ENCODE measurements at regions not wholly inside any gene's neighbourhood (a gene's known extent, or its start where the extent isn't known, plus 50 kb on each side); places are given as distances from the start of the nearest gene placed in this dataset.

DNA sequence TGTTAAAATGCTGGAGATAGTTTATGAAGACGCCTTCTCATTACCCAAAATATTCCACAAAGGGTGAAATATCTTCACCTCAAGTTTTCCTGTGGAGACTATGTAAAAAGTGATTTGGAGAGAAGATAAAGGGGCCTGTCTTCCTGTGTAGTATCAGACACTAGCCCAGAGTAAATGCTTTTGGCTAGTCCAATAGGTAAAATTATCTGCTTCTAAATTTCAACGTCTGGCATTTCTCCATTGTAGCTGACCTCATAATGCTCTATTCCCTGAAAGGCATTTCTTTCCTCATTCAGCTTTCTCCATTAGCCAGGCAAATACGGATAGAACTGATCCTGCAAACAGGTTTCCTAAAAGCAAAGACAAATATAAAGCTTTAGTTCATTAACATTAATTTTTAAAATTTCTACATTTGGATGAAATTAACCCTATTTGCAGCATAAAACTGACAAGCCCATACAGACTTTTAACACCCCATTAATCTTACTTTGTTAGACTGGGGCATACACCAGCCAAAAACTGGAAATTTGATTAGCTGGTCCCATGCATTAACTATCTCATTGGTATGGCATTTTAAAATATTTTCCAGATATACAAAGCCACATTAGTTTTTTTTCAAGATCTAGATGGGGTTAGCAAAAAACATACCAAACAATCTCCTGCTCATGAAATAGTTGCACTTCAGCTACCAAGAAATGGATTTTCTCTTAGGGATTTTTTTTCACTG, 548.8 kb downstream of the EFNA5 start:
- Histone ChIP-seq H3K4me1 (peaks cover 0 to 10% of the 10 kb centered on the region in 2 donors), H3K36me3 (no peaks in the 10 kb centered on the region), H3K27ac (no peak overlapping the region), H3K27me3 (no peaks in the 10 kb centered on the region), H3K9me3 (no peaks in the 10 kb centered on the region), H3K4me3 (no peak overlapping the region)
- TF ChIP-seq, protein P1, sequence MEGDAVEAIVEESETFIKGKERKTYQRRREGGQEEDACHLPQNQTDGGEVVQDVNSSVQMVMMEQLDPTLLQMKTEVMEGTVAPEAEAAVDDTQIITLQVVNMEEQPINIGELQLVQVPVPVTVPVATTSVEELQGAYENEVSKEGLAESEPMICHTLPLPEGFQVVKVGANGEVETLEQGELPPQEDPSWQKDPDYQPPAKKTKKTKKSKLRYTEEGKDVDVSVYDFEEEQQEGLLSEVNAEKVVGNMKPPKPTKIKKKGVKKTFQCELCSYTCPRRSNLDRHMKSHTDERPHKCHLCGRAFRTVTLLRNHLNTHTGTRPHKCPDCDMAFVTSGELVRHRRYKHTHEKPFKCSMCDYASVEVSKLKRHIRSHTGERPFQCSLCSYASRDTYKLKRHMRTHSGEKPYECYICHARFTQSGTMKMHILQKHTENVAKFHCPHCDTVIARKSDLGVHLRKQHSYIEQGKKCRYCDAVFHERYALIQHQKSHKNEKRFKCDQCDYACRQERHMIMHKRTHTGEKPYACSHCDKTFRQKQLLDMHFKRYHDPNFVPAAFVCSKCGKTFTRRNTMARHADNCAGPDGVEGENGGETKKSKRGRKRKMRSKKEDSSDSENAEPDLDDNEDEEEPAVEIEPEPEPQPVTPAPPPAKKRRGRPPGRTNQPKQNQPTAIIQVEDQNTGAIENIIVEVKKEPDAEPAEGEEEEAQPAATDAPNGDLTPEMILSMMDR (IDR thresholded peaks at IDR 0.05), result no peak
- DNase-seq (ENCODE audit: low spot score), result no peak

DNA sequence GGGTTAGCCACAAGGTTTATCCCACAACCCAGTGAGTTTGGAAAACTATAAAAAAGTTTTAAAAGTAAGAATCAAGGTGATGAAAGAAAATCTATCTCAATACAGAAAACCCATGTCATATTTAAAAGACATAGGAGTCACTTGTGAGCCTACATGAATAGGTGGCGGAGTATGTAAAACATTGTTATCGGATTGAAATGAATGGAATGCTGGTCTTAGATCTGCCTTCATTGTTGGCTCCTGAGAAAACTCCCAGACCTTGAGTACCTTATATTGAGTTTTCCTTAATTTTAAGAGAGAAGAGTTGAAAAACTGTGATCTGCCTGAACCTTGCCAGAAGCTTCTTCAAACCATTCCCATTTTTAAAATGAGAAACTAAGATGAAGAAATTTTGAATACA, 551.1 kb downstream of the EFNA5 start:
- no peaks in the 10 kb centered on the region for H3K36me3 ChIP-seq
- H3K27me3 ChIP-seq, result no peaks in the 10 kb centered on the region
- peaks cover 0 to 10% of the 10 kb centered on the region in 2 donors for H3K4me1 ChIP-seq
- H3K4me3 ChIP-seq, result no peak overlapping the region
- H3K27ac ChIP-seq, result no peak overlapping the region
- no peak for DNase-seq (ENCODE audit: low spot score)
- no peaks in the 10 kb centered on the region for H3K9me3 ChIP-seq
- TF ChIP-seq, protein P1 (IDR thresholded peaks at IDR 0.05), result no peak

DNA sequence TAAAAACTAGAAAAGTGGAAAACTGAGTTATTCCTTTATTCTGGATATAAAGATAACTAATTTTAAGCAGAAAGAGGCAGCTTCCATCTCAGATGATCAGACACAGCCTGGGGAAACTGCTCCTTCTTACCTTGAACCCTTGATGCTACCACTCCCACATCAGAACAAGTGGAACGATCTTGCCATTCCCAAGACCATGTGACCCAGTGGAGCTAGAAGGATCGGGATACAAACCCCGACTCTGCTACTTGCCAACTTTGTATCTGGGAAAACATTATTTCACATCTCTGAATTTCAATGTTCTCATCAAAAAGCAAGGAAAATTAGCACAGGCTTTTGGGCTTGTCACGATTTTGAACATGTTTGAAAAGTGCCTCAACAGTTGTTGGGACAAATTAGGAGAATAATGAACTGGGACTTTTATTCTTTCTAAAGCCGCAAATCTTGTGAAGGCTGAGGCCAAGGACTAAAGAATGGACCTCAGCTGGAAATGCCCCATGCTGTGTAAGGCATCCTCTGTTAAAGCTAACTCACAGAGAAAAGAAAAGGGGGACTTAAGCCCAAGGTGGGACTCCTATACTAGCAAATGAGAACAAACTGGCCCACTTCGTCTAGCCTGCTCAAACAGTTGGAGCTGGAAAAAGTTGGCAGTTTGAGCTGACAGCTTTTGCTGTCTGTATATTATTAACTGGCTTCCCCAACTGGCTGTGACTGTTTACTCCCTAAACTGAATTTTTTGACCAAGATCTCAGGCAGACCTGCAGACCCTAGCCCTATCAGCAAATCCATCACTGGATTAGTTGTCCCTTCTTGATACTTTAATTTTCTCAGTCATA, 552.3 kb downstream of the EFNA5 start:
- no peaks in the 10 kb centered on the region for H3K9me3 ChIP-seq
- H3K4me3 ChIP-seq, result no peak overlapping the region
- peaks cover 0 to 10% of the 10 kb centered on the region in 2 donors for H3K4me1 ChIP-seq
- TF ChIP-seq, protein P1 (IDR thresholded peaks at IDR 0.05), result no peak
- H3K36me3 ChIP-seq, result no peaks in the 10 kb centered on the region
- no peak for DNase-seq (ENCODE audit: low spot score)
- no peaks in the 10 kb centered on the region for H3K27me3 ChIP-seq
- H3K27ac ChIP-seq, result no peak overlapping the region

DNA sequence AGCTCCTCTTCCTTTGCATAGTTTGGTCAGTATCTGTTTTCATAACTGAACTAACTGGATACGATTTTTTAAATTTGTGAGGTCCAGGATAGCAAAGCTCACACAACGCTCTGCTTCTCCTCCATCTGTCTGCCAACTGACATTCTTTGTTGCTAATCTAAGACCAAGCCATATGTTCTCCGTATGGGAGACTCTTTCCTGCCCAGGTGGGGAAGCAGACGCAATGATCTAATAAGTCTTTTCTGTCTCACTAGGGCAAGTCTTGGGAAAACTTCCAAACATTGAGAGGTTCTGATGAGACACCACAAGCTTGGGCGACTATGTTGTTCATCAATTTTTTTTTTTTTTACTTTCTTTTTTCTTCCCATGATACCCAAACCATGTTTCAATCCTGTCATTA, 558.5 kb downstream of the EFNA5 start:
- DNase-seq (ENCODE audit: low spot score), result no peak
- Histone ChIP-seq H3K4me3 (no peak overlapping the region), H3K27ac (no peak overlapping the region), H3K36me3 (no peaks in the 10 kb centered on the region), H3K4me1 (no peaks in the 10 kb centered on the region), H3K27me3 (no peaks in the 10 kb centered on the region), H3K9me3 (peaks cover 0 to 17% of the 10 kb centered on the region in 2 donors)
- TF ChIP-seq, protein P1 (IDR thresholded peaks at IDR 0.05), result no peak

DNA sequence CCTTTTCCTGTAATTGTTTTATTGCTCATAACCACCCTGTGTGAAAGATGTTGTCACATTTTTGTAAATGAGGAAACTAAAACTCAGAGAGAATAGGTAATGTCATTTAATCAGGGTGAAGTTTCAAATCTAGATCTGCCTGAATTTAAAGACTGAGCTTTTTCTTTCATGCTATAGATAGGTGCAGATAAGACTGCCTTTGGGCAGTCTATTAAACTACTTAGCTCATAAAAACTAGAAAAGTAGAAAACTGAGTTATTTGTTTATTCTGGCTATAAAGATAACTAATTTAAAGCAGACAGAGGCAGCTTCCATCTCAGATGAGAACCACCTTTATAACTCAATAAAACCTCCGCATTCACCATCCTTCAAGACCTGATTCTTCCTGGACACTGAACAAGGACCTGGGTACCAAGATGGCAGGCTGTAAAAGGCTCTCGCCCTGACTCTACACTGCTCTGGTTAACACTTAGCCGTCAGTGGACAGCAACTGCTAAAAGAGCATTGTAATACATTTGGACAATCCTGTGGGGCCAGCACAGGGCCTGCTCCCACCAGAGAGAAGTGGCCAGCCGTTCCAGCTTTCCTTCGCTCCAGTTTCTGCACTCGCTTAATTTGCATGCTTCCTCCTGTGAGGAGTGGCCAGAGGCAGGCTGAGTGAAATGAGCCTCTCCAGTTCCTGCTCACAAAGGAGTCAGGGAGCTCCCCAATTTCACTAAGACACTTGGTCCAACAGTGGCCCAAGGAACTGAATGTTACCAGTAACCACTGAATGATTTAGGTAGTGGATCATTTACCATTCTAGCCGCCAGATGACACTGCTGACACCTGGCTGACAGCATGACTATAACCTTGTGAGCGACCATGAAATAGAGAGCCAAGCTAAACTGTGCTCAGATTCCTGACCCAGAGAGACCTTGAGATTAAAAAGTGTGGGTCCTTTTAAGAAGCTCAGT, 566.4 kb downstream of the EFNA5 start:
- no peaks in the 10 kb centered on the region for H3K4me1 ChIP-seq
- H3K4me3 ChIP-seq, result no peak overlapping the region
- no peaks in the 10 kb centered on the region for H3K27me3 ChIP-seq
- H3K27ac ChIP-seq, result peak overlapping the region in 1 of 2 donors; percentile 61
- no peak for DNase-seq (ENCODE audit: low spot score)
- peaks cover 0 to 11% of the 10 kb centered on the region in 2 donors for H3K9me3 ChIP-seq
- H3K36me3 ChIP-seq, result no peaks in the 10 kb centered on the region
- TF ChIP-seq, protein P1 (IDR thresholded peaks at IDR 0.05), result peak in 1 of 2 donors; percentile 49
